Coronary artery (tissue), 2 donors: ENCODE measurements at regions not wholly inside any gene's neighbourhood (a gene's known extent, or its start where the extent isn't known, plus 50 kb on each side); places are given as distances from the start of the nearest gene placed in this dataset.

ENCODE experiments used
- DNase-seq: peaks from one replicate; pipeline ENCODE4 v3.0.0-alpha.2; 2017; ENCODE audit warnings: low spot score
- H3K27ac ChIP-seq, 2 donors: fragments of 200-600 bp; sonication (generic); one replicate each; pipeline ENCODE4 v1.5.1; 2016 to 2019
- H3K4me3 ChIP-seq: fragments of 200-600 bp; sonication (generic); 2 replicates; pipeline ENCODE4 v1.5.1; 2016; ENCODE audit warnings: mild to moderate bottlenecking, moderate library complexity
- CTCF ChIP-seq: fragments of 200-600 bp; sonication (generic); IDR thresholded peaks from one replicate; pipeline ENCODE4 v1.5.1; 2019; ENCODE audit warnings: antibody characterized with exemption

GRCh38 chr3:189076449-189076848 lies 95.3 kb upstream of the TPRG1 start:
- no peak overlapping the region for H3K27ac ChIP-seq
- H3K4me3 ChIP-seq, result no peak overlapping the region
- no peak for TF ChIP-seq CTCF
- no peak for DNase-seq

- TF ChIP-seq CTCF, result no peak
- DNase-seq, result no peak
- Histone ChIP-seq H3K4me3 (no peak overlapping the region), H3K27ac (no peak overlapping the region)
Observed at GRCh38 chr3:189080745-189081144, 91.0 kb upstream of the TPRG1 start.

- Histone ChIP-seq H3K27ac (no peak overlapping the region), H3K4me3 (no peak overlapping the region)
- TF ChIP-seq CTCF, result no peak
- no peak for DNase-seq
Observed at GRCh38 chr3:189082666-189083427, 88.9 kb upstream of the TPRG1 start.

- Histone ChIP-seq H3K27ac (no peak overlapping the region), H3K4me3 (no peak overlapping the region)
- TF ChIP-seq CTCF, result no peak
- DNase-seq, result no peak
Observed at GRCh38 chr3:189084620-189085019, 87.2 kb upstream of the TPRG1 start.

DNA sequence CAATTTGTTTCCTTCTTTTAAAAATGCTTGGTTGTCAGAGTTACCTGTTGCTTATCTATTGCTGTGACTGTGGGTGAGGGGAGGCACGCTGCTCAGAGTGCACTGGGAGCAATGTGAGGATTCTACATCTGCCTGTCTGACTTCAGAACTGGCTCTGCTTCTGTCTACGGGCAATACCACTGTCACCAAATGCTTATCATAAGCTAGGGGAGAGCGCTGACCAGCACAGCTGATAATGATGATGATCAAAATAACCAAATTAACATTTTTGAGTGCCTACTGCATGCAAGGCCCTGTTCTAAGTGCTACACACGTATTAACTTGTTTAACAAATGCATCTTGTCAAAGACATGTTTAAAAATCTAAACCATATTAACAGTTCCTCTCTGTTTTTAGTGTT lies 79.2 kb upstream of the TPRG1 start:
- no peak for DNase-seq
- Histone ChIP-seq H3K27ac (no peak overlapping the region), H3K4me3 (no peak overlapping the region)
- TF ChIP-seq CTCF, result no peak

GRCh38 chr3:189094539-189094938 lies 77.2 kb upstream of the TPRG1 start:
- DNase-seq, result no peak
- no peak overlapping the region for H3K27ac ChIP-seq

More at GRCh38 chr3:189094539-189094938, 77.2 kb upstream of the TPRG1 start:
- no peak for TF ChIP-seq CTCF
- H3K4me3 ChIP-seq, result no peak overlapping the region
